Activated naive CD8-positive, alpha-beta T cell (primary cell): ENCODE measurements at regions not wholly inside any gene's neighbourhood (a gene's known extent, or its start where the extent isn't known, plus 50 kb on each side); places are given as distances from the start of the nearest gene placed in this dataset.

Experiments
- H3K27ac Mint-ChIP-seq: one replicate; pipeline ENCODE4 v1.8.0; 2021; ENCODE audit warnings: mixed read lengths
- H3K27me3 Mint-ChIP-seq: one replicate; pipeline ENCODE4 v1.8.0; 2021; ENCODE audit warnings: mixed read lengths
- H3K36me3 Mint-ChIP-seq: one replicate; pipeline ENCODE4 v1.8.0; 2021; ENCODE audit warnings: mixed read lengths
- H3K4me1 Mint-ChIP-seq: one replicate; pipeline ENCODE4 v1.8.0; 2021; ENCODE audit warnings: low read depth, mixed read lengths
- H3K4me3 Mint-ChIP-seq: one replicate; pipeline ENCODE4 v1.8.0; 2021; ENCODE audit warnings: mild to moderate bottlenecking, mixed read lengths
- H3K9me3 Mint-ChIP-seq: one replicate; pipeline ENCODE4 v1.8.0; 2021; ENCODE audit warnings: low read depth, mixed read lengths

DNA sequence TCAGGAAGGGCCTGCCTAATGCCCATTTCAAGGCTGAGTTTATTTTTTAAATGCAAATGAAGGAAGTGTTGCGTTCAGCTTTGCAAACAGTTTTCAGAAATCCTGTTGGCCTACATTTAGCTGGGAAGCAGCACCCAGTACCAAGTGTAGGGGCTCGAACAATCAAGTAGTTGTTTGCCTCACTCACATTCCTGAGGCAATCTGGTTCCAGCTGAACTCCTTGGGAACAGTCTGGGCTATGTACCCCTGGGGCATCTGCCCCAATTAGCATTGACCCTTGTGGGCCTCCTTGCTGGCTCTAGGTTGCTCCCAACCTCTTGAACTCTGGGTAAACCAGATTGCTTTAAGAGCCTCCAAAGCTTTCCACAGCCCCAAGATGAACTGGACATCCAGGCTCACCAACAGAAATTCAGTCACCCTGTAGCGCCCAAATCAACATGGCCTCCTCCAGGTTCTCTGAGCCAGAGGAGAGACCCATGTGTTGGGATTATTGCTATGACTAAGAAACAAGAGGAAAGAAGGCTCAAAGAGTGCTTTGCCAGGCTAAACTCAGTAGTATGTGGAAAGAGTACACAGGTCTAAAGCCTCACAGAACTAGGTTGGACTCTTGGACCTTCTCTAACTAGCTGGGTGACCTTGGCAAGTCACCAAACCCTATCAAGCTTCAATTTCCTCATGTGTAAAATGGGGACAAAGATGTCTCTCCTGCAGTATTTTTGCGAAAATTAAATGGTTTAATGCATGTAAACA, 532.7 kb downstream of the SOX2 start:
- no peak overlapping the region for H3K4me3 Mint-ChIP-seq
- H3K4me1 Mint-ChIP-seq, result no peaks in the 10 kb centered on the region
- no peaks in the 10 kb centered on the region for H3K27me3 Mint-ChIP-seq
- H3K36me3 Mint-ChIP-seq, result no peaks in the 10 kb centered on the region
- no peaks in the 10 kb centered on the region for H3K9me3 Mint-ChIP-seq
- H3K27ac Mint-ChIP-seq, result no peak overlapping the region

DNA sequence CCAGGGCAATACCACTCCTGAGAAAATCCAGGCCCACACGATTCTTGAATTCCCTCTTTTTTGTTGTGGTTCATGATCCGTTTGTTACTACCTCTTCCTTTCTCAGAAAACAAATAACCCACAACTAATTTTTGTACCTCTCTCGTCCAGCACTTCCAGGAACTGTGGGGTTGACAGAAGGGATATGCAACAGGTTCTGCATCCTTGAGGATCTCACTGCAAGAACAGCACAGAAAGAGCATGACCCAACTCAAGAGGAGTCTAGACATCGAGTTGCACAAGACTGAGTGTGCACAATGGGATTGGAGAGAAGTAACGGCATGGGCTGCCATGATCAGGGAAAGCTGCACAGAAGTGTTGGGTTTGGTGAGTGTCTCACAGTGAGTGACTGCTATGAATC, 533.3 kb downstream of the SOX2 start:
- Mint-ChIP-seq H3K27me3 (no peaks in the 10 kb centered on the region), H3K9me3 (no peaks in the 10 kb centered on the region), H3K36me3 (no peaks in the 10 kb centered on the region), H3K4me1 (no peaks in the 10 kb centered on the region), H3K4me3 (no peak overlapping the region), H3K27ac (no peak overlapping the region)

DNA sequence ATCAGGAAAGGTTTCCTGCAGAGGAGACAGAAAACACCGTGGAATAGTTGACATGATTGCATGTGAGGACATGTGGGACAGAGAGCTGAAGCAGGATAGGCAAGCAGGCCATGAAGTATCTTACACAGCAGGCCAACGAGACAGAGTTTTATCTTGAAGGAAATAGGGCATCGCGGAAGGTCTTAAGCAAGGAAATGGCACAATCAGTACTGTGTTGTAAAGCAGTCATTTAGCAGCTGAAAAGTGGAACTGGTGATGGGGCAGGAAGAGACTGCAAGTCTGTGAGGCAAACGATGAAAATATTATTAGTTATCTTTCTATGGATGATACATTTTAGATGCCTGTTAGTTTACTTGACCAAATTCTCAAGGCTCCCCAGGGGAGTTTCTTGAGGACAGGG, 535.1 kb downstream of the SOX2 start:
- Mint-ChIP-seq H3K9me3 (no peaks in the 10 kb centered on the region), H3K27ac (no peak overlapping the region), H3K27me3 (no peaks in the 10 kb centered on the region), H3K4me1 (no peaks in the 10 kb centered on the region), H3K36me3 (no peaks in the 10 kb centered on the region), H3K4me3 (no peak overlapping the region)

DNA sequence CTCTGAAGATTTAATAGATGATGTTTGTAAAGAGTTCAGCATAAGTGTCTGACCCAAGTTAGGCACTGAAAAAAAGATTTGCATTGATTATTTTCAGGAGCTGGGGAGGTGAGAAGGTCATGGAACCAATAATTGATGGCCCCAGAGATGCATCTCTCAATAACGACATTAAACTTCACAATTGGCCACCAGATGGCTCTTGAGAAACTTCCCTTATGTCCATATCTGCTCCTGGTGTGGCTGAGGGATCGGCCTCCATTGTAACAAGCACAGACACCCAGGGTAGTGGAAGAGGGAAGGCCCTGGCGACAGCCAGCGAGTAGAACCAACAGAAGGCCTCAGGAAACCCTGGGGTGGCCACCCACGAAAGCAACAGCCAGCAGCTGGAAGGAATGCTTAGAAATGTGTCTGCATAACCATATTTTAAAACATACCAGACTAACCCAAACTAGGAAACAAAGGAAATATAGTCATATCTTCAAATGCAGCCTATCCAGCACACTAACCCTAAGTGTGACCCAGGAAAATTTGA, 536.7 kb downstream of the SOX2 start:
- Mint-ChIP-seq H3K4me1 (no peaks in the 10 kb centered on the region), H3K27ac (no peak overlapping the region), H3K9me3 (no peaks in the 10 kb centered on the region), H3K27me3 (no peaks in the 10 kb centered on the region), H3K4me3 (no peak overlapping the region), H3K36me3 (no peaks in the 10 kb centered on the region)

DNA sequence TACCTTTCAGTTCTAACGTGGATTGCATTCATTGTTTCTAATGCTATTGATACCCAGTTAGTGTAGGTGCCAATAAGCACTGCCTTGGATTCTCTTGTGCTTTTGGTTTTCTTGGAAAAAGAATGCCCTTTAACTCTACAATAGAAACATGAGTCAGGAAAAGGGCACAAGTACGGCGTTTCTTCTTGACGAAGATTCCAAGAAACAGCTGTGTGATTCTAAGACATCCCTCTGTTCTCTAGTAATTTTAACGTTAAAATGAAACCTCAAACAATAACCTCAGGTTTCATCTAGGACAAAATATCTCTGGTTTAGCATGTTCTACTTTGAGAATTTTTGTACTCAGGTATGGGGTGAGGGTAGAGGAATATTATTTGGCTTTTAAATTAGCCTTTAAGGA, 540.5 kb upstream of the ATP11B start:
- Mint-ChIP-seq H3K27ac (no peak overlapping the region), H3K4me3 (no peak overlapping the region), H3K9me3 (no peaks in the 10 kb centered on the region), H3K27me3 (no peaks in the 10 kb centered on the region), H3K36me3 (no peaks in the 10 kb centered on the region), H3K4me1 (no peaks in the 10 kb centered on the region)

DNA sequence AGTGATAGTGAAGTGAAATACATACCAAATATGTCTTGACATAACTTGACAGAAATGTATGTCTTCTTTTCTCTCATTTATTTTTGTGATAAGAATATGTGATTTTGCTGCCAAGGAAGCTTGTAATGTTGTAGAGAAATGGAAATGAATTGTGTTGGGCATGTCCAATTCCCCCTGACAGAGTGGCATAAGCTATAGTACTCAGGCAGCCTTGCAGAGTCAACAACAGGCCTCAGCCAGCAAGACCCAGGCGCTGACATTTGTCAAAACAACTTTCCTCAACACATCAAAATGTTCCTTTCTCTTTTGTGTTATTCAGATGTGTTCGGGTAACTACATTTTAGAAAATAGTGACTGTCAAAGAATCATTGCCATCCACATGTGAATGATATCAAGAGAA, 538.1 kb upstream of the ATP11B start:
- no peak overlapping the region for H3K4me3 Mint-ChIP-seq
- H3K4me1 Mint-ChIP-seq, result no peaks in the 10 kb centered on the region
- no peaks in the 10 kb centered on the region for H3K27me3 Mint-ChIP-seq
- H3K9me3 Mint-ChIP-seq, result no peaks in the 10 kb centered on the region
- H3K27ac Mint-ChIP-seq, result no peak overlapping the region
- no peaks in the 10 kb centered on the region for H3K36me3 Mint-ChIP-seq

DNA sequence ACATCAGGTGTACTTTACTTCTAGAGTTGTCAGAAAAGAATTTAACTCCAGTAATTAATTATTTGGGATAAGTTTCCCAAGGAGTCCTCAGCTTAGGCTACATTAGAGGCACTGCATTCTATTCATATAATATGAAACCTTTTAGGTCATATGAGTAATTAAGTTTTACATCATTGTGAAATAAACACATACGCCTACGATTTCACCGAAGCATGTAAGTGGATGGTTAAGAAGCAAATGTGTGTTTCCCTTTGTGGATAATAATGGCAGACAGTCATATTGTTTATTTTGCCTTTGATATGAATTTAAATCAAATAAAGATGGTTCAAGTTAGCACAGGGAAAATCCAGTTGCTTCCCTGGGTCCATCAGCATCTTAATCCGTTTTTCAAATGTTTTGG, 535.9 kb upstream of the ATP11B start:
- no peak overlapping the region for H3K4me3 Mint-ChIP-seq
- H3K27me3 Mint-ChIP-seq, result peaks cover 2% of the 10 kb centered on the region
- H3K9me3 Mint-ChIP-seq, result no peaks in the 10 kb centered on the region
- H3K36me3 Mint-ChIP-seq, result no peaks in the 10 kb centered on the region
- H3K4me1 Mint-ChIP-seq, result no peaks in the 10 kb centered on the region
- H3K27ac Mint-ChIP-seq, result no peak overlapping the region

DNA sequence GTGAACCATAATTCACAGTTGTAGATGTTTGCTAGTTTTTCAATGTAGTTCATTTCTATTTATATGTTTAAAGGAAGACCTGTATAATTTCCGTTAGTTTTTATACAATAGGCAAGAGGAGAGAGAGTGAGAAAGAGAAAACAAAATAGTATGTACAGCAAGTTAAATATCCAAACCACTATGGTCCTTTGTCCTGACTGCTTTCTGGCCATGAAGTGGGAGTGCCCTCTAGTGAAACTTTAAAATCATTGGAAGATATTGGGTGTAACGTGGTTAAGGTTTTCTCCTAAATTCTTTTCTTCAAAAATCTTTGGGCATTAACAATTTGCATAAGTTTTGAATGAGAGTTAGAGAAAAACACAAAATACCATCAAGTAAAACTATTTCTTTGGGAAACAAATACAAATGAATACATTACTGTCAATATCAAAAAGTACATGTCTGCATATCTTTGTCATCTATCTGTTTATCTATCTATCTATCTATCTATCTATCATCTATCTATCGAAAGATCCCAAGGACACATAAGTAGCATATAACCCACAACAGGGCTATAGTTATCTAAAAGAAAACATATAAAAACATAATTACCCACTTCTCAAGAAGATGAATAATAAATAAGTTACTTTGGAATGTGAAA, 534.6 kb upstream of the ATP11B start:
- Mint-ChIP-seq H3K4me1 (no peaks in the 10 kb centered on the region), H3K9me3 (no peaks in the 10 kb centered on the region), H3K4me3 (no peak overlapping the region), H3K36me3 (no peaks in the 10 kb centered on the region), H3K27me3 (peaks cover 5% of the 10 kb centered on the region), H3K27ac (no peak overlapping the region)

DNA sequence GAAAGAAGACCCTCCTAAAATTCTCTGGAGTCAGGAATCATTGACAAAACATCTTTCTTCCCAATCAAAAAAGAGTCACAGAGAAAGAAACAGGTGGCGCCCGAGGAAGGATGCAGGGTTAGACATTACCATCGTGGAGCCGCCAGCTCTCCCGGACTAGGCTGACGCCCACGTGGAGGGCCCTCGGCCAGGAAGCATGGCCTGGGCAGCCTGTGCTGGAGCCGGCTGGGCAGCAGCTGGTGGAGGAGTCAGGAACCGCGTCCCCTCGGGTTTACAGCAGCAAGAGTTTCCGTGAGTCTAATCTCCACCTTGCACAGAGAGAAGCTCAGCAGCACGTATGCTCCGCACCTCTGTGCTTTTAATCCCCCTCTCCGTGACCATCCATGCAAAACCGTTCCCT, 533.7 kb upstream of the ATP11B start:
- no peaks in the 10 kb centered on the region for H3K4me1 Mint-ChIP-seq
- no peak overlapping the region for H3K4me3 Mint-ChIP-seq
- H3K27me3 Mint-ChIP-seq, result peaks cover 5% of the 10 kb centered on the region
- H3K27ac Mint-ChIP-seq, result no peak overlapping the region
- no peaks in the 10 kb centered on the region for H3K36me3 Mint-ChIP-seq
- H3K9me3 Mint-ChIP-seq, result no peaks in the 10 kb centered on the region

DNA sequence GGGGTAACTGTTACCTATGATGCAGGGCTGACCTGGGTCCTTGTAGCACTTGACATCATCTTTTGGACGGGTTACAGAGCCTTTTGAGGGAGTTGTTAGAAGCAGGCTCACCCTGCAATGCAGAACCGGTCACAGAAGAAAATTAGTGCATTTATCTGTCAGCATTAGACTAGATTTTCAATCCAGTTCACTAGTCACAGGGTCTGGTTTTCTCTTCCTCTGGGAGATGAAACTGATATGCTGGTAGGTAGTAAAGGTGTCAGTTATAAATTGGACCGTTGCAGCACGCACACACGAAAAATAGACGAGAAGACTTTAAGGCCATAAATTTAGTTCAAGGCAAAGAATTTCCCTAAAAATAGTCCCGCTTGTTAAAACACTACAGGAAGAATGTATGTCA, 532.3 kb upstream of the ATP11B start:
- Mint-ChIP-seq H3K4me3 (no peak overlapping the region), H3K27me3 (peaks cover 5% of the 10 kb centered on the region), H3K9me3 (no peaks in the 10 kb centered on the region), H3K4me1 (no peaks in the 10 kb centered on the region), H3K27ac (no peak overlapping the region), H3K36me3 (no peaks in the 10 kb centered on the region)

DNA sequence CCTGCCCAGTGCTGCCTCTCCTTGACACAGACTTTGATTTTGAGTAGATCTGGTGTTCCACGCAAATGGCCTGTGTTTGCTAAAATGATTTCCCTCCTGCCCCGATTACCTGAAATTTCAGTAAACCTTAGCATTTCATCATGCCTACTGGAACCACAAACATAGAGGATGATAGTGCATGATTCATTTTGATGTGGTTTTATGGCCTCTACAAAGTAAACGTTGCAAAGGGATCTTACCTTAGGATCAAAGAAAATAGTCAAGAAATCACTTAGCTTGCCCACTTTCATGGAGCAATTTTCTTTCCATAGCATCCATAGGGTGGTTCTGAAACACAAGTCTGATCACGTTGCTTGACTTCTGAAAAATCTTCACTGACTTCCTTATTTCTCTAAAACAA, 524.6 kb upstream of the ATP11B start:
- Mint-ChIP-seq H3K4me1 (no peaks in the 10 kb centered on the region), H3K27ac (no peak overlapping the region), H3K4me3 (no peak overlapping the region), H3K36me3 (no peaks in the 10 kb centered on the region), H3K9me3 (no peaks in the 10 kb centered on the region), H3K27me3 (no peaks in the 10 kb centered on the region)

DNA sequence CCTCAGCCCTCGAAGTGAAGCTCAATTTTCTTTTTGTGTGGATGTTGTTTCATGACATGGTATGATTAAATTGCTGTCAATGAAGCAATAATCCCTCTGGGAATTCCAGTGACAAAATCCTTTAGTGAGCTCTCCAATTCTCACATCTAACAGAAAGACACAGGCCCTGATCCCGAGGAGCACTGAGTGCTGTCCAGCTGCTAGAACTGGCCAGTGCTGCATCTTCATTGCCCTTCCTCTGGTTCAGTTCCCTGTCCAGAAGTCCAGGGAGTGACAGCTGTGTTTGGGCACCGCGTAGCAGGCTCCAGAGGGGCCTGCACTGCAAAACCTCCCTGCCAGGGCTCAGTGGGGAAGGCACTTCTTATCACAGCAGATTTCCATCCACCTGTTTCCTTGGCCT, 516.8 kb upstream of the ATP11B start:
- Mint-ChIP-seq H3K27me3 (no peaks in the 10 kb centered on the region), H3K27ac (no peak overlapping the region), H3K9me3 (no peaks in the 10 kb centered on the region)

DNA sequence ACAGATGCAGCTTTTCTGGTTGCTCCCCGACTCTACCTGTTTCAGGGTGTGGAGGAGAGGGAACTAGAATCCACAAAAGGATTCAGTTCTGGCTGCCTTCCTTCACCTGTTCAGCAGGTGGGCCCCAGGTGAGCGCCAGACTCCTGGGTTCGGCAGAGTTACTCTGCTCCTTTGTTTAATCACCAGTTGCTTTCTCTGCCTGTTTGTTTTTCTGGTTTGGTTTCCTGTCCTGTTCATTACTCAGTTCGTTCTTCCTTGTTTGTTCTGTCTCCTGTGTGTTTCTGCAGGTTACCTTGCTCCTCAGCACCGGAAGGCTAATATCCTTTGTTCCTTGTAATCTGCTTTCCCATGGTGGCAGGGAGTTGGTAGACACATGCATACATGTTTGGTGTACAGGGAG, 508.5 kb upstream of the ATP11B start:
- Mint-ChIP-seq H3K27me3 (no peaks in the 10 kb centered on the region), H3K4me1 (no peaks in the 10 kb centered on the region), H3K27ac (no peak overlapping the region), H3K4me3 (no peak overlapping the region), H3K36me3 (no peaks in the 10 kb centered on the region), H3K9me3 (no peaks in the 10 kb centered on the region)

More for the DNA sequence above, 516.8 kb upstream of the ATP11B start:
- Mint-ChIP-seq H3K4me3 (no peak overlapping the region), H3K36me3 (no peaks in the 10 kb centered on the region), H3K4me1 (no peaks in the 10 kb centered on the region)

DNA sequence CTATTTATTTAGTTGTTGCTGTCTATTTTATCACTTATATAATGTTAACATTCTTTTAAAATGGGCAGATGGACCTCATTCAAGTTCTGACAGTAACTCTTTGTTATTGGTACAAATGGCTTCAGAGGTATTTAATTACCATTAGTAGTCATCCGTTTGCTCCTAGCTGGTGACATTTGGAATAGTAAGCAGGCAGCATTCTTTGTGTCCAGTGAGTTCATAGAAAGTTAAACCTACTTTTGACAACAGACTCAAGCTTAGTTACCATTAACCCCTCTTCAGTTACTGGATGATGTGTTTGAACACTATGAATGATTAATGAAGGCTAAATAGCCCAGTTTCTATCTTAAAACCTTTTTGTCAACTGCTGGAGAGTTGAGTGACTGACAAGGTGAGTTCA, 500.7 kb upstream of the ATP11B start:
- H3K27me3 Mint-ChIP-seq, result no peaks in the 10 kb centered on the region
- H3K27ac Mint-ChIP-seq, result no peak overlapping the region
- no peaks in the 10 kb centered on the region for H3K36me3 Mint-ChIP-seq
- no peaks in the 10 kb centered on the region for H3K9me3 Mint-ChIP-seq
- H3K4me3 Mint-ChIP-seq, result no peak overlapping the region
- no peaks in the 10 kb centered on the region for H3K4me1 Mint-ChIP-seq

DNA sequence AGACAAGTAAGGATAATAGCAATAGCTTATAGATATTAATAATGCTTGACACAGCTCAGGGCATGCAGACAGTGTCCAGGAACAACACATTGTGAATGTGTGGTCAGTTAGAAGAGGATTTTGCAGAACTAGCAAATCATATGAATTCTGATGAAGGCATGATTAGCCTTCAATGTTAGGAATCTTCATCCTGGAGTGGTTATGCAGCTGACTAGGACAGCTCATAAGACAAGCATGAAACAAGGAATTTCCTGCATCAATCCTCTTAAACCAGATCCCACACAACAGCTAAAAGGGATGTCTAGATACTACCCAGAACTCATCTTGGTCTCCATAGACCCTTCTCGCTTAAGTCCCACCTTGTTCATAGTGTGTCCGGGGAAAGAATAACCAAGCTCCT, 499.0 kb upstream of the ATP11B start:
- no peaks in the 10 kb centered on the region for H3K36me3 Mint-ChIP-seq
- H3K27me3 Mint-ChIP-seq, result no peaks in the 10 kb centered on the region
- no peaks in the 10 kb centered on the region for H3K9me3 Mint-ChIP-seq
- no peaks in the 10 kb centered on the region for H3K4me1 Mint-ChIP-seq
- H3K4me3 Mint-ChIP-seq, result no peak overlapping the region
- no peak overlapping the region for H3K27ac Mint-ChIP-seq

DNA sequence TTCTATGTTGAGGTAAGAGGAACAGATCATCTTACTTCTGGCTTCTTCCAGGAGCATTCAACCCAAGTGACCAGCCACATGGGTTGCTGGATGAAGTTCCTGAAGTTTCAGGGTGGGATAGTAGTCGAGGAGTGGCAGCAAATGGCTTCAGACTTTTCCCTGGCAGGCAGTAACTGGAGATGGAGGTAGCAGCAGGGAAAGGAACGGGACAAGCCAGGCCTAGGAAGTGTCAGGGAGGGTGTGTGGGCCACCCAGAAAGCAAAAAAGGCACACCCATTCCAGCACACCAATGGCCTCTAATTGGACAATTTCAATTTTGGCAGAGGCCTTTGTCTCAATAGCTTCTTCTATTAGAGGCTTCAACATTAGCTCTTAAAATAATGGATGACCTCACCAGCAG, 498.6 kb upstream of the ATP11B start:
- Mint-ChIP-seq H3K4me1 (no peaks in the 10 kb centered on the region), H3K9me3 (no peaks in the 10 kb centered on the region), H3K27ac (no peak overlapping the region), H3K4me3 (no peak overlapping the region), H3K27me3 (no peaks in the 10 kb centered on the region), H3K36me3 (no peaks in the 10 kb centered on the region)
